ENCODE measurements at regions not wholly inside any gene's neighbourhood (a gene's known extent, or its start where the extent isn't known, plus 50 kb on each side); places are given as distances from the start of the nearest gene placed in this dataset.
A peak's percentile ranks its signal among the peaks of the same experiment; 100 is the strongest.

DNA sequence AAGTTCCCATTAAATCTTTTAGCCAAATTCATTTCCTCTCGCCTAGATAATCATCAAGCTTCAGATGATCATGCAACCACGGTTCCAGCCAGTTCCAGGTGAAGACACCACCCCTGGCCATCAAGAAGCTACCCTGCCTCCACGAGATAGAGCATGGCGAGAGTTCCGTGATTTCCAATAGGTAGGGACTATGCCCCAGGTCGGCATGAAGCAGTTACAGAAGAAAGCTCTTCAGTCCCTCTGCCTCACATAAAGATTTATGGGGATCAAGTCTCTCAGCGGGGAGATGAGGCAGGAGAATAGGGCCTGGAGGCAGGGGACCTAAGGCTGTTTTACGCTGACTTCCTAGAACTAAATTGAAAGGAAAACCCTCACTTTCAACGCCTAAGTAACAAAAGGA, 183.9 kb downstream of the OR13H1 start:
- H3K4me3 ChIP-seq (ENCODE audit: low read length), result no peak overlapping the region
- TF ChIP-seq, protein P1, sequence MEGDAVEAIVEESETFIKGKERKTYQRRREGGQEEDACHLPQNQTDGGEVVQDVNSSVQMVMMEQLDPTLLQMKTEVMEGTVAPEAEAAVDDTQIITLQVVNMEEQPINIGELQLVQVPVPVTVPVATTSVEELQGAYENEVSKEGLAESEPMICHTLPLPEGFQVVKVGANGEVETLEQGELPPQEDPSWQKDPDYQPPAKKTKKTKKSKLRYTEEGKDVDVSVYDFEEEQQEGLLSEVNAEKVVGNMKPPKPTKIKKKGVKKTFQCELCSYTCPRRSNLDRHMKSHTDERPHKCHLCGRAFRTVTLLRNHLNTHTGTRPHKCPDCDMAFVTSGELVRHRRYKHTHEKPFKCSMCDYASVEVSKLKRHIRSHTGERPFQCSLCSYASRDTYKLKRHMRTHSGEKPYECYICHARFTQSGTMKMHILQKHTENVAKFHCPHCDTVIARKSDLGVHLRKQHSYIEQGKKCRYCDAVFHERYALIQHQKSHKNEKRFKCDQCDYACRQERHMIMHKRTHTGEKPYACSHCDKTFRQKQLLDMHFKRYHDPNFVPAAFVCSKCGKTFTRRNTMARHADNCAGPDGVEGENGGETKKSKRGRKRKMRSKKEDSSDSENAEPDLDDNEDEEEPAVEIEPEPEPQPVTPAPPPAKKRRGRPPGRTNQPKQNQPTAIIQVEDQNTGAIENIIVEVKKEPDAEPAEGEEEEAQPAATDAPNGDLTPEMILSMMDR (conservative IDR thresholded peaks at IDR 0.05; ENCODE audit: low read depth, low read length), result no peak
- no peak for DNase-seq (ENCODE audit: low read depth)

DNA sequence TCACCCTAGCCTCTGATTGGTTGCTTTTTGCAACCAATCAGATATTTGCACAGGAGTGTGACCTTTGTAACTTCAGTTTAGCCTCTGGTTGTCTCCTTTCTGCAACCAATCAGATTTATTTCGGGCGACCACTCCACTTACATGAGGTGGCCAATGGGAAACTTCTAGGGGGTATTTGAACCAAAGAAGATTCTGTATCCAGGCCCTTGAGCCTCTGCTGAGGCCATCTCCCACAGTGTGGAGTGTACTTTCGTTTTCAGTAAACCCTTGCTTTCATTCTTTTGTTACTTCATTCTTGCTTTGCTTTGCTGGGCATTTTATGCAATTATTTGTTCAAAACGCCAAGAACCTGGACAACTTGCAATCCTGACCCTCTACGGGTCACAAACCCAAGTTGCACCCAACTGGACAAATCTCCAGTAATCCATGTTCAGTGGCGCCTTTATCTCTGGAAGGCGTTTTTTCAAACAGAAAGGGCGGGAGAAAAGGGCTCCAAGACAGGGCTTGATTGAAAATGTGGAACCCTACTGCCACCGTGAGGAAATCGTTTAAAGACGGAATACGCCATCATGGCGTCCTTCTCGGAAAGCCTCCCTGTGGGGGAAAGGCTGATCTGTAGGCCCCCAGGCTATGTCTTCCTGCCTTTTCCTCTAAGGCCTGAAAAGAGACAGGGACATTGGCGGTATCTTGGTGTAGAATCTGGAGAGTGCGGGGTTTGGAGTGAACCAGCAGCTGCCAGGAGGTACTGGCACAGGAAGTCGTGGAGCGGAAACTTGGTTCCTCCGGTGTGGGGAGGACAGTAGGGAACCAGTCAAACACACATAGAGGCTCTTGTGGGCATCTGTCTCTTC, 184.6 kb downstream of the OR13H1 start:
- H3K4me3 ChIP-seq (ENCODE audit: low read length), result peak overlapping the region; percentile 53
- DNase-seq (ENCODE audit: low read depth), result no peak
- TF ChIP-seq, protein P1 (conservative IDR thresholded peaks at IDR 0.05; ENCODE audit: low read depth, low read length), result peak; percentile 31

DNA sequence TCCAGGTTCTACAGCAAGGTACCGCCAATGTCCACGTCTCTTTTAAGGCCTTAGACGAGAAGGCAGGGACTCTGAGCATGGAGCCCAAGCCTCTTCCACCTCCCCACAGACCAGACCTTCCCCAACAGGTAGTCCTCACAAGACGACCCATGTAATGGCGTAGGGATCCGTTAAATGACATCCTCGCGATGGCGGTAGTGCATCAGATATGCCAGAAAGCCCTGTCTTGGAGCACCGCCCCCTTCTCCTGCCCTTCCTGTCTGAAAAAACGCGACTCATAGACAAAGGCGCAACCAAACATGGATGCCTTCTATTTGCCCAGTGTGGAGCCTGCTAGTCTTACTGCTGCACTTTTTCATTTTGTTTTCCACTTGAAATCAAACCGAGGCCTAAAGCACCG, 185.4 kb downstream of the OR13H1 start:
- TF ChIP-seq, protein P1 (conservative IDR thresholded peaks at IDR 0.05; ENCODE audit: low read depth, low read length), result peak; percentile 20
- peak; percentile 30 for DNase-seq (ENCODE audit: low read depth)
- H3K4me3 ChIP-seq (ENCODE audit: low read length), result peak overlapping the region; percentile 53

DNA sequence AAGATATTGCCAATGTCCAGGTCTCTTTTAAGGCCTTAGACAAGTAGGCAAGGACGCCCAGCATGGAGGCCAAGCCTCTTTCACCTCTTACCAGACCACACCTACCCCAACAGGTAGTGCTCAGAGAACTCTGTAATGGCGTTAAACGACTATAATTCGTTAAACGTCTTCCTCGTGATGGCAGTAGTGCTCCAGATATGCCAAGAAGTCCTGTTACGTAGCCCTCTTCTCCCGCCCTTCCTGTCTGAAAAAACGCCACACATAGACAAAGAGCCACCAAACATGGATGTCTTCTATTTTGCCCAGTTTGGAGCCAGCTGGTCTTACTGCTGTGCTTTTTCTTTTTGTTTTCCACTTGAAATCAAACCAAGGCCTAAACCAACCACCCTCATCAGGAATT, 190.7 kb downstream of the OR13H1 start:
- no peak overlapping the region for H3K4me3 ChIP-seq (ENCODE audit: low read length)
- TF ChIP-seq, protein P1 (conservative IDR thresholded peaks at IDR 0.05; ENCODE audit: low read depth, low read length), result no peak
- no peak for DNase-seq (ENCODE audit: low read depth)

DNA sequence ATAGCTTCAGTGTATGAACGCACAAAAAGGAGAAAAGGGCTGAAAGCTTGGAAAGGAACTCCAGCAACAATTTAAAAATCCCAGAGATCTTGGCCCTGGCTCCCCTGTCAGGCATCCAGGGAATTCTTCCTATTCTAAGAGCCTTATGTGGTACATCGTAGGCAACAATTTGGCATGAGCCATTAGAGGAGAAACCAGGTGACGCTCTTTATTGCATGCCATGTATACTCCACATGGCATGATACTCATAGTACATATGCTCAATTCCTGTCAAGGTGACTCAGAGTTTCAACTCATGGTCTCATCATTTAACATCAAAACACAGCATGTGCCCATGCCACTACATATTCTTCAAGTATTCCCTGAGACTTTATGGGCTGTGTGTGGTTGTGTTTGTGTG, 191.3 kb downstream of the OR13H1 start:
- no peak overlapping the region for H3K4me3 ChIP-seq (ENCODE audit: low read length)
- TF ChIP-seq, protein P1 (conservative IDR thresholded peaks at IDR 0.05; ENCODE audit: low read depth, low read length), result no peak
- DNase-seq (ENCODE audit: low read depth), result no peak

DNA sequence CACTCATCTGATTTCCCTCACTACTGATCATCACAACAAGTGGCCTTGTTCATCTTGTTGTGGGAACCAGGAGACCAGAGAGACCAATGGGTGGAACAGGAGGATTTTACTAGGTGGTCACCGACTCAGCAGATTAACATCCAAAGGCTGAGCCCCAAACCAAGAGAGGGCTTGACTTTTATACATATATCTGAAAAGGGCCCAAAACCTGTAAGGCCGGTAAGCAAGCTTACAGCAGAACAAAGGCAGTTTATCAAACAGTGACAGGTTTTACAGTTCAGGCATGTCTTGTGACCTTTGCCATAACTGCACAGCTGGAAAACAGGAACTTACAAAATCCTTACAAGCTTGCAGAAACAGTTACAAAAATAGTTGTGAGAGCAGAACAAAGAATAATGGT, 195.9 kb downstream of the OR13H1 start:
- TF ChIP-seq, protein P1 (conservative IDR thresholded peaks at IDR 0.05; ENCODE audit: low read depth, low read length), result no peak
- H3K4me3 ChIP-seq (ENCODE audit: low read length), result no peak overlapping the region
- no peak for DNase-seq (ENCODE audit: low read depth)

DNA sequence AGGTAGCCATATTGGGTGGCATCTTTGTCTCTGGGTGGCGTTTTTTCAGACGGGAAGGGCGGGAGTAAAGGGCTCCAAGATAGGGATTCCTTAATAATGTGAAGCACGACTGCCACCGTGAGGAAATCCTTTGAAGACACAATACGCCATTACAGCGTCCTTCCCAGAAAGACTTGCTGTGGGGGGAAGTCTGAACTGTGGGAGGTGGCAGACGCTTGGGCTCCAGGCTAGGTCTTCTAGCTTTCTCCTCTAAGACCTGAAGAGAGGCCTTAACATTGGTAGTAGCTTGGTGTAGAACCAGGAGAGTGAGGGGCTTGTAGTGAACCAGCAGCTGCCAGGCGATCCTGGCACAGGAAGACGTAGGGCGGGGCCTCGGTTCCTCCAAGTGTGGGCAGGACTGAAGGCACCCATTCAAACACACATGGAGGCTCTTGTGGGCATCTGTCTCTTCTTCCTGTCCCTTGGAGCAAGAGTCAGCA, 197.3 kb downstream of the OR13H1 start:
- TF ChIP-seq, protein P1 (conservative IDR thresholded peaks at IDR 0.05; ENCODE audit: low read depth, low read length), result peak; percentile 31
- DNase-seq (ENCODE audit: low read depth), result no peak

More for the DNA sequence above, 197.3 kb downstream of the OR13H1 start:
- H3K4me3 ChIP-seq (ENCODE audit: low read length), result peak overlapping the region; percentile 50

All from retinal pigment epithelial cell (primary cell).